GM21825 (cell line): ENCODE measurements at regions not wholly inside any gene's neighbourhood (a gene's known extent, or its start where the extent isn't known, plus 50 kb on each side); places are given as distances from the start of the nearest gene placed in this dataset.
"Not testable (repeated sequence)": the region's sequence is repeated elsewhere in the genome, so short reads cannot be mapped to it uniquely, and the experiment has no call there.

Experiments used
- ATAC-seq: cut with Tn5 transposase; IDR thresholded peaks from one replicate; pipeline ENCODE4 v1.9.1; 2021; ENCODE audit warnings: mild to moderate bottlenecking, moderate library complexity; ENCODE audit not compliant: unreplicated experiment

DNA sequence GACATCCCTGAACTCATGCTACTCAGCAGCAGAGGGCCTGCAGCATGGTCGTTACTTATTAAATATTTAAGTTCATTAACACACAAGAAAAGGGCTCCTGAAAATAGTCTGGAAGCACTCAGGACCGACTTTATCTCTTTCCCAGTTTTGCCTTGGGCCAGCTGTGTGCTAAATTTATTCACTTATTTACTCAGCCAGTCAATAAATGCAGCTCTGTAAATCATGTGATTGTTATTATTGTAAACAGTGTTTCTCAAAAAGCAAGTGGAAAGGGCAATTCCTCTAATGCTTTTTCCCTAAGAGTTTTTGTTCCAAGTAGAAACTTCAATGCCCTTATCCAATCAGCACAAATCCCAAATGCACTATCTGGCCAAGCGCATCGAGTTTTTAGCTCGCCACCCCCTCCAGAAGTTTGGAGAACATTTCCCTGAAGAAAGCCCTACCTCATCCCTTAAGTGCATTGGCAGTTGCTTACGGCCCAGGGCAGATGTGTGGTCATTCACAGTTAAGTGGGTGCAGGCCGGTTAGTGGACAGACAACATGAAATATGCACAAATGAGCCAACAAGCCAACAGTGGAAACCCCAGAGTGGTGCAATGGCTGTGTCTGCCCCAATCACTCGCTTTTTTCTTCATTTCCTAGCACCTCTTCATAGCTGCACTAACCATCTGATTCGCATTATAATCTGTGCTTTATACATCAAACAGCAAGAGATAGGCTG lies 125.8 kb downstream of the SMIM20 start:
- ATAC-seq = no peak

DNA sequence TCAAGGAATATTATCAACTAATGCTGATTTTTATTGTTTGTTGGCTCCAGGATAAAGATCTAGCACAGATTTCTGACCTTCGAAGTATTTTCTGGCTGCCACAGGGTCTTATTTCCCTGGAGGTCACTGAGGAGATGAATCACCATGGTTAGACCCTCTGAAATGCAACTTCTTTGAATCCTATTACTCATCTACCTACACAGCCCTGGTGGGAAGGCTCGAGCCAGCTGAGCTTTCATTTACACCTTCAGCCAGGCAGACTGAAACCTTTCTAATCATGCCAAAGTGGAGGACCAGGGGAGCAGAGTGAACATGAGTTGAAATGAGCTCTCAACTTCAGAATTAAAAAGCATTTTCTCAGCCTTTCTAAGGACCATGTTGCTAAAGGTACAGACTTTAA lies 130.5 kb downstream of the SMIM20 start:
- no peak for ATAC-seq

DNA sequence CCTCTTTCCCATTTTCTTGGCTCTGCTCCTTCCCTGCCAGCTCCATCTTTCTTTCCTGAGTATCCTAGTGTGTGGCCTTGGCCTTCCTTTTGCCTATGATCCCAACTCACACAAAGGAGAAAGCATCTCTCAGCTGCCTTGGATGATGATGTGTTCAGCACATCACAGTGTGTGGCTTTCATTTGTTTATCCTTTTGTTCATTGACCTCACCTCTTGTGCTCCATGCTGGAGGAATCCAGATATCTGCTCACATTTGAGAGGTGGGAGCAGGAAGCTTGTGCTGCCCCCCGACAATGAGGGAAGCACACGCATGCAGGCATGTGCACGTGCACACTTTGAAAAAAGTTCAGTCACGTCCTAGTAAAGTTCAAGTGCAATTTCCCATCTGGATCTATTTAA lies 131.0 kb downstream of the SMIM20 start:
- ATAC-seq = no peak

DNA sequence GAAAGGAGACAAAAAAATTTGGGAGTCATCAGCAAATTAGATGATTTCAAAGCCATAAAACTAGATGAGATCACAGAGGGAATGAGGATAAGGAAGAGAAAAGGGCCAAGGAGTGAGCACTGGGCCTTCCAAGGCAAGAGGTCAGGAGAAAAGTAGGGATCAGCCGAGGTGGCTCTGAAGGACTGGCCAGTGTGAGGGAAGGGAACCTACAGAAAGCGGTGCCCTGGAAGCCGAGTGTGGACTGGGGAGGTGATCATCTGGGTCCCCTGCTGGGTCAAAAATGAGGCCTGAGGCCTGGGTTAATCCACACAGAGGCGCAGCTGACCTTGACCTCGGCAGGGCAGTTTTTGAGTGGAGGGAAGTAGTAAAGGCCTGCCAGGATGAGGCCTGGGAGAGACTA lies 133.8 kb downstream of the SMIM20 start:
- ATAC-seq = no peak

DNA sequence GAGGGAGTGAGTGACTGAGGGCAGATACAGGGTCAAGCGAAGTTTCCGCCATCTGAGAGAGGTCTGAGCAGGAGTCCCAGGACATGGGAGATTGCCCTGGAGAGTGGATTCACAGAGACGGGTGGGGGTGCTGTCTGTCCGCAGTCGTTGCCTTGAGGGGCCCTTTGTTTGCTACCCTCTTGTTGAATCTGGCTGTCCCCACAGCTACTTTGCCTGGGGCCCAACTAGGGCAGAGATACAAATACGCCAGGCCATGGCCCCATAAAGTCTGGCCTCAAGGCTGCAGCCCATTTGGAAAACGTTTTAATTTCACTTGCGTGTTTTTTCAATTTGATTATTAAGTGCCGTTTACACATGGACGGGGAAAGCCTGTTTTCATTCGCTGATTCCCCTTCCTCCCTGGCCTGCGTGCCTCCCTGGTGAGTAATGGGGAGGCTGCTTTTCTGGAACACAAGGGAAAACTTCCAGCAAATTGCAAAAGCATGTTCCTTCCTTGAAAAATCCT lies 134.4 kb downstream of the SMIM20 start:
- ATAC-seq = no peak

DNA sequence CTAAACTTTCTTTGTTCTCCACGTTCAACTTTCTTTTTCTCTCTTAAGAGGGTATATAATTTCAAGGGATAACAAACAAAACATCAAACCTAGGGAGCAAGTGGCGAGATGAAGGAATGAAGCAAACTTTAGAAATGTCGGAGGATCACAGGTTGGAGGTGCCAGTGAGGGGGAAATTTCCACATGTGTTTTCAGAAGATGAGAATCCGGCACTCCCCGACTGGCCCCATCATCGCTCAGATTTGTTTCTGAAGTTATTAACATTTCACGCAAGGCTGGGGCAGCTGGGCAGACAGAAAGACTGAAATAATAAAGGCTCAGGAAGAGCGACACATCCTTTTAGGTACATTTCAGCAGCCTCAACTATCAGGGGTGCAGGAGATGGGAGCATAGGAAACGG lies 134.9 kb downstream of the SMIM20 start:
- ATAC-seq = no peak

DNA sequence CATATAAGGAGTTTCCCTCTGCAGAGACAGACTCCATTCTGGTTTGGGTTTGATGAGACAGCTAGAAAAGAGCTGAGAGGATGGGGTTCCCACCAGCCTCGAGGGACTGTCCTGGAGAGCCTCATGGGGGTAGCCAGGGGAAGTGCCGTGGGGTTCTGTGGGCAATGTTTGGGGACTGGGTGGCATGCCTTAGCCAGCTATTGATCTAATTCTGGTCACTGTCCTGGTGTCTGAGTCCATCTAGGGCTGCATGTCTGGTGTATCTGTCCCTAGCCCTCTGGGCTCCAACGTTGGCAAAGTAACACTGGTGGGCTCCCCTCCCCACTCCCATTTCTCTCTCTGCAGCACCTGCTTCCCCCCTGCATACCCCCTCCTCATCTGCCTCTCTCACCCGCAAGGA lies 135.4 kb downstream of the SMIM20 start:
- no peak for ATAC-seq

DNA sequence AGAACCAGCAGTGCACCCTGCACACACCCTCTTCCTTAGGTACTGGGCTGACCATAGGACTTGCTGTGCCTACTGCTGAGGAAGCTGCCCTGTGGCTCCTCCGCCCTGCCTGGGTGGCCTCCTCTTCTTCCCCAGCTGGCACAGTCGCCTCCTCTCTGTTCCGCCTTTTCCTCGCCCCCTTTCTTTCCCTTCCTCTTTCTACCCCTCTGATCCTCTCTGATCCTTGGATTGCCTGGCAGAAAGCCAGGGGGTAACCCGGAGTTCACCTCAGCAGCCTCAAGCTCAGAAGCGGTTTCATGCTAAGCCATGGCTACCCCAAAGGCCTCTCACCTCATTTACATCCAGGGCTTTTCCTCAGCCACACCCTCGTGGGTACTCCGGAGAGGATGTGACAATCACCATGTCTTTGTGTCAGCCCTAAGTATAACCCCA lies 136.2 kb downstream of the SMIM20 start:
- no peak for ATAC-seq

DNA sequence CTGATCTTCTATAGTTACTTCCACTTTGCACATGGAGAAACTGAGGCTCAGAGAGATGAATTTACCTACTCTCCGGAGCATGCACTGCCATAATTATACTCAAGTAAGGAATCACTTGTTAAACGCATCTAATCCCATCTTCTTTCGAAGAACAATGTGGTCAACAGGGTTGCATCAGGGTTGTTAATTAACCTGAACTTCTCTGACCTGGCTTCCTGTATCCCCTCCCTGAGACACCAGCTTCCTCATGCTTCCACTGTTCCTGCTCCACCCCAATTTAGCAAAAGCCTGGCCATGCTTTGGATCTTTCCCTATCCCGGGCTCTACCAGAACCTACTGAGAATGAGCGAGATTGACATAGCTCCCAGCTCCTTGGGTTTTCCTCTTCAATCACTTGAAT lies 136.7 kb downstream of the SMIM20 start:
- no peak for ATAC-seq

DNA sequence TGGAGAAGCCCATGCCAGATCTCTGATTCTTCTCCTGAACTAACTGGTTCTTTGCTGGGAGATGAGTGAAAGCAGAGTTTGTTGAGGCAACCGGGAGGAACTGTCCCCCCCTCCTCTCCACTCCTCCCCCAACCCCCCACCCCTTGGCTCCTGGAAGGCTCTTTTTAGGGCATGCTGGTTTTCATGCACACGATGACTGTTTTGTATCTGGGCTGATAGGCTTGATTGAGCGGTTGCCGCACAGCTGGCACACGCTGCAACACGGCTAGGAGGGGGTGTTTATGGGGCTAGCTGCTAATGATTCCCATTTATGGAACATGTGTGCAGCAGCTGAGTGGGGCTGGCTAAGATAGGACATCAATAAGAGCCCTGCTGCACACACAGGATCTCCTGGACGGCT lies 137.2 kb downstream of the SMIM20 start:
- ATAC-seq = no peak

DNA sequence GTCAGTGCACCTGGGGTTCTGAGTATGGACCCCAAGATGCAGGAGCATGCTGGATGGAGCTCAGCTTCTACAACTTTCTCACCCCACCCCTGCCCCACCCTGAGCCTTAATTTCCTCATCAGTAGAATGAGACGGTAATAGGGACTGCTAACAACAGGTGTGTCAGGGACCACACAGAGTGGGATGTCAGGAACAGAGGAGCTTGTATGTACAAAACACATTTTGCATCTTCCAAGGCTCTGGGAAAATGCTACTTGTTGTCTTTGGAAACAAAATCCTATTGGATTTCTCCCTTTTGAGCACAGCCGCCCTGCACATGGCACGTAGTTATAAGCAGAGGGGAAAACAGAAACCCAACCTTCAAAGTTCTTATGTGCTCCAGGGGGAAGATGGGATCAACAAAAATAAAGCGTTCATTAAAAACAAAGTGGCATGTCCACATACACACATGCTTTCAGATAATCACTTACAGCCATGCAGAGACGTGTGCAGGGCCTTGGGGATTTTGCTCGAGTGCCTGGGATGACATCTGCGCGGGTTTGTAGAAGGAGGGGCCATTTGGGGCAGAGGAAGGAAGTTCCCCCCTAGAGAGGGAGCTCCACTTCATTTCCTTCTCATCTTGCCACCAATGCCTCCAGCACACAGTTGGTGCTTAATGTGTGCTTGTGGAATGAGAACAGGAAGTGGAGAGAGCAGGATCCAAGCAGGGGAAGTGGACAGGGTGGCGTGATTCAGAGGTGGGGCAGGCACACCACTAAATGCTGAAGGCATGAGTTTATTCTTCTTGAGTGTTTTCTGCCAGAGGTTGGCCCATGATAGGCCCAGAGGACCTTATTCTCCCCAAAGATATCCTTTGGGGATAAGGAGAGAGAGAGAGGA lies 138.9 kb downstream of the SMIM20 start:
- no peak for ATAC-seq

DNA sequence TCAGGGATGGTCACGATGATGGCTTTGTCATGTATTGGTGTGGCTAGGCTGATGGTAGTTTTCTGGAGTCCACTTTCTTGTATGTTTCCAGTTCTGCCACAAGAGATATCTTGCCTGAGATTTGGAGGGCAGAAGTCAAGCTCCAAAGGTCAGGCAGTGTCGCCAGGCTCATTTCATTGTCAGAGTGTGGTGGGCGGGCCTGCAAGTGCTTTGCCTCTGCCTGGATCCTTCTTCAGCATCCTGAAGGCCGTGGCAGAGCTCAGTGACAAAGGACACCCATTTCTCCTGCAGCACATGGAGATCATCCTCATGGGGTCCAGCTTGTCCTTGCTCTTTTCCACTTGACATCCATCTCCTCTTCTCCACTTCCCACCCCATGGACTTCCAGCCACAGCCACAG lies 139.7 kb downstream of the SMIM20 start:
- no peak for ATAC-seq

DNA sequence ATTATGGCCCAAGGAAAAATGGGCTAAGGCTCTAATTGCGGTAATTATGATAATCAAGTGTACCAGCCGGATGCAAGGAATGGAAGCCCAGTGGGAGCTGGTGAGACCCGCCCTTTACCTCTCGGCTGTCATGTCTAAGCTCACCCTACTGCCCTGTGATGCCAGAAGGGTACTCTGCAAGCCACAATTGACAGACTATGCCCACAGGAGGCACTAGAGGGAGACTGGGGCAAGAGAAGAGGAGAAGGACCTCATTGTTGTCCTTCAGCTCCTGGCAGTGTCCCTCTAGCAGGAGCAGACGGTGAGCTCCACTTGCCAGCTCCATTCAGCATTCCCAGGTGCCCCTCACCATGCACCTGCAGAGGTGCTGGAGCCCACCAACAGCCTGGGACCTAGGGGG lies 141.8 kb downstream of the SMIM20 start:
- ATAC-seq = no peak

DNA sequence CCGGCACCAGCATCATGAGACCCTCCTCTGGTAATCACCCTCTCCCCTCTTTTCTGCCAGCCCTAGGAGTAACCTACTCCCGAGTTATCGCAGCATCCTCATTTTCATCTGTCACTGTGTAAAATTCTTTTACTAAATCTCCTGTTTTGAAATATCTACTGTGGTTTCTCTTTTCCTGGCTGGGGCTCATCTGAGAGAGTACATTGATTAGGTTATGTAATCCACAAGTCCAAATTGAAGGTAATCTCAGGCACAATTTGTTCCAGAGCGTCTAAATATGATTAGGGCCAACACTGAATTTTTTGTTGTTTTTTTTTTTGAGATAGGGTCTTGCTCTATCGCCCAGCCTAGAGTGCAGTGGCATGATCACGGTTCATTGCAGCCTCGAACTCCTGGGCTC lies 142.4 kb downstream of the SMIM20 start:
- ATAC-seq = no peak

DNA sequence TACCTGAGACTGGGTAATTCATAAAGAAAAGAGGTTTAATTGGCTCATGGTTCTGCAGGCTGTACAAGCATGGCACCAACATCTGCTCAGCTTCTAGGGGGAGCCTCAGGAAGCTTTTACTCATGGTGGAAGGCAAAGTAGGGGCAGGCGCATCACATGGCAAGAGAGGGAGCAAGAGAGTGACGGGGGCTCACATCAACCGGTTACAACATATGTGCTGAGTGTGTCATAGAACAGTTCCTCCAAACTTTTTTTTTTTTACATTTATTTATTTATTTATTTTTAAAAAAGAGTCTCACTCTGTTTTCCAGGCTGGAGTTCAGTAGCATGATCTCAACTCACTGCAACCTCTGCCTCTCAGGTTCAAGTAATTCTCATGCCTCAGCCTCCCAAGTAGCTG lies 143.8 kb downstream of the SMIM20 start:
- ATAC-seq = not testable (repeated sequence)

DNA sequence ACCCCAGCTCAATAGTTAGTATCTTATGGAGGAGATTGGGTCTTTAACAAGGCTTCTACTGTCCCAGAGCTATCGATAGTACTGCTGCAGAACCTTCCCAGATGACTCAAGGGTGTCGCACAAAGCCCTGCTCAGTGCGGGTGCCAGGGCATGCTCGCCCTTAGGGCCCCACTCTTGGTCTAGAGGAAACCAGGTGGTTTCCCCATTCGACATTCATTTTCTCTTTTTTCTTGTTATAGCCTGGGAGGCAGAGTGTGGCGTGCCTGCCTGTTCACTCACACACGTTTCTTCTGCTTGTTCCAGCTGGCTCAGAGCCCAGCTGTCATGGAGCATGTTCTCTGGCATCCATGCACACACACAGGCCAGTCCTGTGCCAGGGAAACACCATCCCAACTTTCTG lies 144.5 kb downstream of the SMIM20 start:
- ATAC-seq = peak; percentile 71

DNA sequence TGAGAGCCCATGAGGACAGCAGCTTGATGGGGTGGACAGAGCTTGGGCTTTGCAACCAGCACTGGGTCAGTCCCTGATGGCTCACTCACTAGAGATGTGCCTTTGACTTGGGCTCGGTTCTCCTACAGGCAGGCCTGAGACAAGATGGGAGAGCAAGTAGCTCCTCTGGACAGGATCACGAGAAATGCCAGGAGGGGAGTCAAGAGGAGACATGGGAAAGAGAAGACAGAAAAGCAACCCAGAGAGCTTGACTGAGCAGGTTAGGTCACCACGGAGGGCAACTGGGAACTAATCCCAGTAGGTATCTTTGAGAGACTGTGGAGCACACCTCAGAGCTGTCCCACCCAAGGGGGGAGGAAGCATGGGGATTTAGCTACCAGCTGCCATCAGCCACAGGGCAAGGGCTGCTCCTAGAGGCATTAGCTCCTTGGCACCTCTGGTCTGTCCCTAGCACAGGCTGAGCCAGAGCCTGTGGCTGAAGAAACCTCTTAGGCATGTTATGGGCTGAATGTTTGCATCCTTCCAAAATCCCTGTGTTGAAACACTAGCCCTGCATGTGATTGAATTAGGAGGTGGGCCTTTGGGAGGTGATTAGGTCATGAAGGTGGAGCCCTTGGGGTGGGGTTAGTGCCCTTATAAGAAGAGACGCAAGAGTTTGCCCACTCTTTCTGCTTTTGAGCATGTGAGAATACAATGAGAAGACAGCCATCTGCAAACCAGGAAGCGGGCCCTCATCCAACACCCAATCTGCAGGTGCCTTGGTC lies 145.6 kb downstream of the SMIM20 start:
- no peak for ATAC-seq

DNA sequence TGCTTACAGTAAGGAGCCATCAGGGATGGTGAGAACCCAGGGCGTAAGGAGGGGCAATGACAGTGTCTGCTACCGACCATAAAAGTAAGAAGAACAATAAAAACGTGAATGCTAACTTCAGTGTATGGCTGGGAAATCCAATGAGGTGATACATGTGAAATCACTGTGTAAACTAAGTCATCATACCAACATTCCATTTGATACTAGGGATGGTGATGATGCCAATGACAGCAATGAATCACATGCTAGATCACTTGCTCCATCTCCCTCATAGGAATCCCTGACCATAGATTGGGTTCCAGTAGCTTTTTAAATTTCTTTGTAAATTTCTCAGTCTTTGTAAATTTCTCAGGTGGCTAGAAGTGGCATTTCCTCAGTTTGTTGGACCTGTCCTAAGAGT lies 146.3 kb downstream of the SMIM20 start:
- ATAC-seq = no peak

DNA sequence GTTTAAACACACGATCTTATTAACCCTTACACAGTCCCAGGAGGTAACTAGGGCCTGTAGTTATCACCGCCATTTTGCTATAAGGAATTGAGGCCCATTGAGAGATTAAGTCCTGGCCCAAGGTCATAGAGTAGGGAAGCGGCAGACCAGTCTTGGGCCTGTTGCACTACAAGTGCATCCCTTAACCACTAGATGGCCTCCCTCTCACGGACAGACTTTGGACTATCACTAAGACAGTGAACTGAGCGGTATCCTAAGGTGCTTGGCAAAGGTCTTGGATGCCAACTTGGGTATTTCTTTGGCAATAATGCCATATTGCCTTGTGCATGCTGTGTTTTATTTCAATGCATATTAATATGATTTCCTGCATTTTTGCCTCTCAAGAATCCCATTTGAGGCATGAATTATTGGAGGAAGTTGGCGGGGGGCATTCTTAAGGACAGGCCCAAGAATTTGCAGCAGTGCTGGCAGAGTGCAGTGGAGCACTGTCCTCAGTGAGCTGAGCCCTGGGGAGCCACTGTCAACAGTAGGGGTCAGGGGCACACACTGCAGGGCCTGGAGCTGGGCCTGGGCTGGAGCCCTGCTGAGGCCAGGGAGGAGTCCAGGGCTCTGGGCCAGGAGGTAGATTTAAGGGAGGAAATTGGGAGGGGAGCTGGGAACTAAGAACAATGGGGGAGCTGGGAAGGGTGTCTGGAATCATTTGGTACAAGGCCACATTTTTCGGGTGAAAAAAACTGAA lies 147.4 kb downstream of the SMIM20 start:
- ATAC-seq = peak; percentile 62

DNA sequence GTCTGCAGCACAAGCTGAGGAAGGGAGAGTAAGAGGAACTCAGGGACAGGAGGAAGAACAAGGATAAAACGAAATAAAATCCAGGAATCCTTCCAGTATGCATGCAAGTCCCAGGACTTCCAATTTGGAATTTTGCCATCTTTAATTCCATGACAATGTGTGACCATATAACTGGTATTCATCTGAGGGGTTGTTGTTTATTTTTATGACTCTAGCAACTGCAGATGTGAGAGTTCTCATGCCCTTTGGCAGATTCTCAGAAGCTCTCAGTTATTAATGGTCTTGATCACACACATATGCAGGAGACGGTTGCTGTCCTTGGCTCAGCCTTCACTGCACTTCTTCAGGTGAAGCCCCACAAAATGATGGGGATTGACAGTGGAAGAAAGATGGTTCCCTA lies 148.2 kb downstream of the SMIM20 start:
- no peak for ATAC-seq

DNA sequence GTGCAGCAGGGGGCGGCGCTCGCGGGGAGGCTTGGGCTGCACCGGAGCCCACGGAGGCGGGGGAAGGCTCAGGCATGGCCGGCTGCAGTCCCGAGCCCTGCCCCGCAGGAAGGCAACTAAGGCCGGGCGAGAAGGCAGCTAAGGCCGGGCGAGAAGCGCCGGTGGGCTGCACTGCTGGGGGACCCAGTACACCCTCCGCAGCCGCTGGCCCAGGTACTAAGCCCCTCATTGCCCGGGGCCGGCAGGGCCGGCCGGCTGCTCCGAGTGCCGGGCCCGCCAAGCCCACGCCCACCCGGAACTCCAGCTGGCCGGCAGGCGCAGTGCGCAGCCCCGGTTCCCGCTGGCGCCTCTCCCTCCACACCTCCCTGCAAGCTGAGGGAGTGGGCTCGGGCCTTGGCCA lies 150.0 kb downstream of the SMIM20 start:
- not testable (repeated sequence) for ATAC-seq
